Vagina (tissue), 2 donors: ENCODE measurements at regions not wholly inside any gene's neighbourhood (a gene's known extent, or its start where the extent isn't known, plus 50 kb on each side); places are given as distances from the start of the nearest gene placed in this dataset.

Experiments
- DNase-seq, 2 donors: peaks; one replicate each; pipeline ENCODE4 v3.0.0-alpha.2; 2017; ENCODE audit errors: extremely low spot score in 2 of 2
- H3K27ac ChIP-seq: fragments of 200-600 bp; sonication (generic); one replicate; pipeline ENCODE4 v1.5.1; 2019
- H3K27me3 ChIP-seq: fragments of 200-600 bp; sonication (generic); one replicate; pipeline ENCODE4 v1.5.1; 2019
- H3K36me3 ChIP-seq, 2 donors: fragments of 200-600 bp; sonication (generic); one replicate each; pipeline ENCODE4 v1.5.1; 2017 to 2019
- H3K4me1 ChIP-seq: fragments of 200-600 bp; sonication (generic); one replicate; pipeline ENCODE4 v1.5.1; 2019
- H3K4me3 ChIP-seq, 2 donors: fragments of 200-600 bp; sonication (generic); 1 replicate in 1 of 2; 2 replicates in 1 of 2; pipeline ENCODE4 v1.5.1; 2016 to 2019
- H3K9me3 ChIP-seq: fragments of 200-600 bp; sonication (generic); one replicate; pipeline ENCODE4 v1.5.1; 2019
- CTCF ChIP-seq, 3 experiments: fragments of 450-650 bp in 2 of 3; fragments of 200-600 bp in 1 of 3; sonication (generic) in 1 of 3; IDR thresholded peaks; one replicate each; pipeline ENCODE4 v1.5.1; 2017 to 2019; ENCODE audit warnings: antibody characterized with exemption in 3 of 3, mild to moderate bottlenecking in 2 of 3, moderate library complexity in 2 of 3
- POLR2A ChIP-seq, 2 donors: fragments of 450-650 bp; IDR thresholded peaks; one replicate each; pipeline ENCODE4 v1.6.1; 2017; ENCODE audit warnings: antibody characterized with exemption in 2 of 2, mild to moderate bottlenecking in 2 of 2, moderate library complexity in 2 of 2
- POLR2AphosphoS5 ChIP-seq, 2 donors: sonication (generic); formaldehyde crosslinking; IDR thresholded peaks; one replicate each; pipeline ENCODE4 v1.9.0; 2017; ENCODE audit warnings: antibody characterized with exemption in 2 of 2, mild to moderate bottlenecking in 2 of 2, low read depth in 1 of 2; ENCODE audit not compliant: insufficient read depth in 1 of 2
- intact Hi-C: fragments of 100-400 bp; cut with DNase I; formaldehyde crosslinking; loops from one replicate; pipeline ENCODE4 v1.15.1; 2023

DNA sequence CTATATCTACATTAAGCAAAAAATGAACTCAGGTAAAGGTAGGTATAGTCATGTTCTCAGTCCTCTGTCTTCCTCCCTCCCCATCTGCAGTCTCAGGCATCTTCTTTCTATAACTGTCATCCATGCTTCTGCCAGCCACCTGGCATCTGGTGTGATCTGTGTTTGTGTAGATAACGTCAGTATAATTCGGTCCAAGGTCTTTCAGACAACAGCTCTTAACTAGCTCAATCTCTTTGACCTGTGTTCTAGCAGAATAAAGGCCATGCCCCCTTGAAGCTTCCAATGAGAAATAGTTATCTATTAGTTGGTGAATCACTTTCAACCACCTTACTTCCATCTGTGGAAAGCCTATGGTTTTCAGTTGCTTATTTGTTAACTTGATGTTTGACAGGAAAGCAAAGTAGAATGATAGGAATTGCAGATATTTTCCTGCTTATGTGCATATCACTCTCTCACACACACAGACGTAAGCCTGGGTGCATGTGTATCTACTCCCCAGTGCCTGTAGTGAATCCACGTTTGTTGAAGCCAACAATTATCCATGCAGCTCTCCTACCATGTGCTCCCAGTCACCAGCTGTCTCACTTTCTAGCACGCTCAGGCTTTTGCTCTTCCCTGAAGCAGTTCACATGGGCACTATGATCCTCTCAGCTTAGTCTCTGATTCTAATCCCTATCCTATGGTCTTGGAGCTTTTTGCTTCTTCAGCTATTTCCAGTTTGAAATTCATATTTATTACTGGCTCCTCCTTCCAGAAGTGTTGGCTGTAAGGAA is 433.7 kb upstream of the MANEA start:
- Histone ChIP-seq H3K27me3 (no peaks in the 10 kb centered on the region), H3K4me1 (no peaks in the 10 kb centered on the region), H3K9me3 (no peaks in the 10 kb centered on the region), H3K36me3 (no peaks in the 10 kb centered on the region), H3K4me3 (no peak overlapping the region), H3K27ac (no peak overlapping the region)
- intact Hi-C loops: no loop called here
- no peak for TF ChIP-seq POLR2A (IDR thresholded peaks at IDR 0.05)
- DNase-seq: no peak

DNA sequence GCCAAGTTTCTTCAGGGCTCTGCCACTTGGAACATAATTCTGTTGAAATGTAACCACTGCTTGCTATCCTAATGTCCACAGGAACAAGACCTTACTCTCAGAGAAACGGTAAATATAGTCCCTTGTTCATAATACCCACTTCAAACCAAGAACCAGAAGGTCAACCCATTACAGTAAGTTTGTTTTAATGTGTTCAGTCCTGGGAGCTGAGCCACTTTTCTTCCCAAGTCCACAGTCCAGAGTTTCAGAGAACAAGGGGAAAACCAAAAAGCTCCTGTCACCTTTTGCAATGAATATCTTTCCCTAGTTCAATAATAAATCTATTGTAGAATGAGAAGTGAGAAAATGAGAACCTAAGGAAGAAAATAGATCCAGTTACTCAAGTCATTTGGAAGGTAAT is 431.9 kb upstream of the MANEA start:
- intact Hi-C loops: loop anchor here (5.0 kb wide), 1 partner anchor 812 kb away; no protein-coding TSS in a partner anchor

GRCh38 chr6:95159557-95159956 is 417.8 kb upstream of the MANEA start:
- intact Hi-C loops: no loop called here
- no peak for TF ChIP-seq POLR2AphosphoS5 (IDR thresholded peaks at IDR 0.05; ENCODE audit: insufficient read depth in 1 of 2, low read depth in 1 of 2)
- TF ChIP-seq CTCF (IDR thresholded peaks at IDR 0.05): no peak
- no peak for TF ChIP-seq POLR2A (IDR thresholded peaks at IDR 0.05)
- Histone ChIP-seq H3K27ac (no peak overlapping the region), H3K27me3 (no peaks in the 10 kb centered on the region), H3K4me1 (no peaks in the 10 kb centered on the region), H3K9me3 (no peaks in the 10 kb centered on the region), H3K36me3 (no peaks in the 10 kb centered on the region), H3K4me3 (no peak overlapping the region)
- no peak for DNase-seq

More for the DNA sequence above, 431.9 kb upstream of the MANEA start:
- no peak for TF ChIP-seq POLR2A (IDR thresholded peaks at IDR 0.05)
- TF ChIP-seq CTCF (IDR thresholded peaks at IDR 0.05): no peak
- TF ChIP-seq POLR2AphosphoS5 (IDR thresholded peaks at IDR 0.05; ENCODE audit: insufficient read depth in 1 of 2, low read depth in 1 of 2): no peak
- Histone ChIP-seq H3K4me1 (no peaks in the 10 kb centered on the region), H3K27me3 (no peaks in the 10 kb centered on the region), H3K9me3 (no peaks in the 10 kb centered on the region), H3K4me3 (no peak overlapping the region), H3K36me3 (no peaks in the 10 kb centered on the region), H3K27ac (no peak overlapping the region)
- DNase-seq: no peak

- intact Hi-C loops: no loop called here
- TF ChIP-seq POLR2A (IDR thresholded peaks at IDR 0.05) (no peak), CTCF (IDR thresholded peaks at IDR 0.05) (no peak), POLR2AphosphoS5 (IDR thresholded peaks at IDR 0.05; ENCODE audit: insufficient read depth in 1 of 2, low read depth in 1 of 2) (no peak)
- H3K27me3 ChIP-seq: no peaks in the 10 kb centered on the region
- DNase-seq: no peak
- no peak overlapping the region for H3K27ac ChIP-seq
- no peaks in the 10 kb centered on the region for H3K36me3 ChIP-seq
- H3K4me1 ChIP-seq: no peaks in the 10 kb centered on the region
- no peaks in the 10 kb centered on the region for H3K9me3 ChIP-seq
- no peak overlapping the region for H3K4me3 ChIP-seq
Observed at GRCh38 chr6:95169775-95170174, 407.6 kb upstream of the MANEA start.

DNA sequence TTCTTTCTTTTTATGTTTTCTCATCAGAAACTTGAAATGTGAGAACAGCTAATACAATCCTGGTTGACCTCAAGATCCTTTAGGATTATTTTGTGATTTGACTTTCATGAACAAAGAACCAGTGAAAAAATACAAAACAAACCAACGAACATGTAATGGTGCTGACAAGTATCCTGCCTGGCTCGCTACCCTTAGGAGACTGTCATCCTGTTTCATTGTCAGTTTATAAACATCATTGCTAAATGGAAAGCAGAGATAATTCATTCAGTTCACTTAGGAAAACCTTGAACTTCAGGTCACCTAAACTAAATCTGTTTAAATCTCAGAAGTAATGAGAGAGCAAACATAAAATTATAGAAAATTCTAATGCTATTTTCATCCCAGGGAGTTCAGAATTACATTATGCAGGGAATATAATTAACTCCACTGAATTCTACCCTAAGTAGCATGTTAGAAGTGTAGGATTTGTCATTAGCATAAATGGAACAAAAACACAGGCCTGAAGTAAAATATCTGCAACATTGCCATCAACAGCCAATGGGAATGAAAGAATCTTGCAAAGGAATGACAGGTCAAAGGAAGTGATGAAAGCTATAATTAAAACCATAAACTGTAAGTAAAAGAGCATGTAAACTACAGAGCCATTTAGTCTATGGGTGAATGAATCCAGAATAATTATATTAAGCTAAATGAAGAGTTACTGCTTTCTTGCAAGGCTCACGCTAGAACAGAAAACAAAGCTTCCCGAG is 401.2 kb upstream of the MANEA start:
- TF ChIP-seq POLR2A (IDR thresholded peaks at IDR 0.05) (no peak), POLR2AphosphoS5 (IDR thresholded peaks at IDR 0.05; ENCODE audit: insufficient read depth in 1 of 2, low read depth in 1 of 2) (no peak)
- no peak for DNase-seq
- Histone ChIP-seq H3K4me1 (no peaks in the 10 kb centered on the region), H3K9me3 (no peaks in the 10 kb centered on the region), H3K4me3 (no peak overlapping the region), H3K27ac (no peak overlapping the region), H3K27me3 (no peaks in the 10 kb centered on the region), H3K36me3 (no peaks in the 10 kb centered on the region)
- intact Hi-C loops: no loop called here

DNA sequence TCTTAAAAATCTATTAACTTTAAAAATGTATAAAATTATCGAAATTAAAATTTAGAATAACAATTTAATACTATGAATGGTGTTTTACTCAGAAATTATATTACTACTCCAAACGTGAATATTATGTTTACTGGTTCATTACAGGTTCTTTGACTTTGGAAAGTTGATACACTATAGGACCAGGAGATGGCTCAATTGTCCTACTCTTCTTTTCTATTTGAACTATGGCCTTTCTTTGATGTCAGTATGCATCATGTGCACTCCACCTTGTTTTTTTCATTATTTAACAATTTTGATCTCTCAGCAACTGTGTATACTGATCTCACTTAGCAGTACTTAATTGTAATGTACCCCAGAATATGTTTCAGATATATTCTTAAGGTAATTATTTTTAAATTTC is 391.5 kb upstream of the MANEA start:
- Histone ChIP-seq H3K4me1 (no peaks in the 10 kb centered on the region), H3K4me3 (no peak overlapping the region), H3K9me3 (no peaks in the 10 kb centered on the region), H3K27me3 (no peaks in the 10 kb centered on the region), H3K36me3 (no peaks in the 10 kb centered on the region), H3K27ac (no peak overlapping the region)
- no peak for DNase-seq
- intact Hi-C loops: no loop called here
- TF ChIP-seq POLR2A (IDR thresholded peaks at IDR 0.05): no peak
- TF ChIP-seq POLR2AphosphoS5 (IDR thresholded peaks at IDR 0.05; ENCODE audit: insufficient read depth in 1 of 2, low read depth in 1 of 2): no peak
- TF ChIP-seq CTCF (IDR thresholded peaks at IDR 0.05): no peak
